Breast epithelium (tissue), 4 donors: ENCODE measurements at regions not wholly inside any gene's neighbourhood (a gene's known extent, or its start where the extent isn't known, plus 50 kb on each side); places are given as distances from the start of the nearest gene placed in this dataset.

Experiments used
- DNase-seq, 2 donors: peaks; one replicate each; pipeline ENCODE4 v3.0.0-alpha.2; 2019; ENCODE audit warnings: low spot score in 2 of 2
- H3K27ac ChIP-seq, 2 donors: fragments of 200-600 bp; sonication (generic) in 1 of 2; one replicate each; pipeline ENCODE4 v1.5.1; 2016 to 2019; ENCODE audit warnings: mild to moderate bottlenecking in 1 of 2
- H3K27me3 ChIP-seq, 2 donors: fragments of 200-600 bp; sonication (generic) in 1 of 2; one replicate each; pipeline versions ENCODE4 v1.5.1 to v1.6.0; 2017 to 2019; ENCODE audit warnings: control low read depth in 1 of 2, mild to moderate bottlenecking in 1 of 2
- H3K36me3 ChIP-seq: fragments of 200-600 bp; one replicate; pipeline ENCODE4 v1.5.1; 2019
- H3K4me1 ChIP-seq, 2 donors: fragments of 200-600 bp; sonication (generic); one replicate each; pipeline ENCODE4 v1.5.1; 2016 to 2019; ENCODE audit warnings: control low read depth in 1 of 2
- H3K4me3 ChIP-seq, 3 donors: fragments of 200-600 bp; sonication (generic); 1 replicate in 2 of 3; 2 replicates in 1 of 3; pipeline ENCODE4 v1.5.1; 2016 to 2019; ENCODE audit warnings: mild to moderate bottlenecking in 3 of 3, moderate library complexity in 2 of 3
- H3K9me3 ChIP-seq, 2 donors: fragments of 200-600 bp; sonication (generic) in 1 of 2; one replicate each; pipeline ENCODE4 v1.5.1; 2016 to 2019; ENCODE audit warnings: control low read depth in 1 of 2
- POLR2A ChIP-seq: fragments of 450-650 bp; IDR thresholded peaks from one replicate; pipeline ENCODE4 v1.6.1; 2016; ENCODE audit warnings: antibody characterized with exemption, mild to moderate bottlenecking, moderate library complexity
- POLR2AphosphoS5 ChIP-seq, 3 donors: sonication (generic); formaldehyde crosslinking; IDR thresholded peaks; one replicate each; pipeline ENCODE4 v1.6.1; 2017; ENCODE audit warnings: antibody characterized with exemption in 3 of 3
- intact Hi-C: fragments of 100-400 bp; cut with DNase I; formaldehyde crosslinking; loops from one replicate; pipeline ENCODE4 v1.15.1; 2023; ENCODE audit warnings: low total_unique reads
- TF ChIP-seq, protein P1 (sequence below), 3 donors: fragments of 450-650 bp; IDR thresholded peaks; one replicate each; pipeline ENCODE4 v1.5.1; 2016 to 2017; ENCODE audit warnings: antibody characterized with exemption in 3 of 3, mild to moderate bottlenecking in 3 of 3, moderate library complexity in 3 of 3

DNA sequence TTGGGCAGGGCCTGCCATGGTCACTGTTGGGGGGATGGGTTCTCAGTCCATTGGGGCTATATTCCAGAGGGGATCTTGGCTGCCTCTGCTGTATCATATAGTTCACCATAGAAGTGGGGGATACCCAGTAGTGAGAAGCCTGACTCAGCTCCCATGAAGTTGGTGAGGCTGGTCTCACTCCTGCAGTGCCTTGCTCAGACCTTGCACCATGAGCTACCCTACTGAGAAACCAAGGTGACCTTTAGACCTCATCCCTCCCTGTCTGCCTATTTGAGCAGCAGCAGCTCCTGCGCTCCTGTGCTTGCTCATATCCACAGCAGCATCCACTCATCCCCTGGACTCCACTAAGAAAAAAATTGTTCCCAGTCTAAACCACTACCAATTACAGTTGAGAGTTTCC, 56.0 kb upstream of the HEY2 start:
- intact Hi-C loops = loop anchor here (10.0 kb wide), 1 partner anchor 1041 kb away; no protein-coding TSS in a partner anchor
- no peak overlapping the region for H3K27ac ChIP-seq
- H3K36me3 ChIP-seq = no peaks in the 10 kb centered on the region
- H3K27me3 ChIP-seq = no peaks in the 10 kb centered on the region
- peaks cover 0 to 6% of the 10 kb centered on the region in 2 donors for H3K9me3 ChIP-seq
- DNase-seq = no peak
- H3K4me1 ChIP-seq = no peaks in the 10 kb centered on the region
- H3K4me3 ChIP-seq = no peak overlapping the region
- TF ChIP-seq POLR2A (no peak), POLR2AphosphoS5 (IDR thresholded peaks at IDR 0.05) (no peak)
- TF ChIP-seq, protein P1, sequence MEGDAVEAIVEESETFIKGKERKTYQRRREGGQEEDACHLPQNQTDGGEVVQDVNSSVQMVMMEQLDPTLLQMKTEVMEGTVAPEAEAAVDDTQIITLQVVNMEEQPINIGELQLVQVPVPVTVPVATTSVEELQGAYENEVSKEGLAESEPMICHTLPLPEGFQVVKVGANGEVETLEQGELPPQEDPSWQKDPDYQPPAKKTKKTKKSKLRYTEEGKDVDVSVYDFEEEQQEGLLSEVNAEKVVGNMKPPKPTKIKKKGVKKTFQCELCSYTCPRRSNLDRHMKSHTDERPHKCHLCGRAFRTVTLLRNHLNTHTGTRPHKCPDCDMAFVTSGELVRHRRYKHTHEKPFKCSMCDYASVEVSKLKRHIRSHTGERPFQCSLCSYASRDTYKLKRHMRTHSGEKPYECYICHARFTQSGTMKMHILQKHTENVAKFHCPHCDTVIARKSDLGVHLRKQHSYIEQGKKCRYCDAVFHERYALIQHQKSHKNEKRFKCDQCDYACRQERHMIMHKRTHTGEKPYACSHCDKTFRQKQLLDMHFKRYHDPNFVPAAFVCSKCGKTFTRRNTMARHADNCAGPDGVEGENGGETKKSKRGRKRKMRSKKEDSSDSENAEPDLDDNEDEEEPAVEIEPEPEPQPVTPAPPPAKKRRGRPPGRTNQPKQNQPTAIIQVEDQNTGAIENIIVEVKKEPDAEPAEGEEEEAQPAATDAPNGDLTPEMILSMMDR (IDR thresholded peaks at IDR 0.05) = no peak

DNA sequence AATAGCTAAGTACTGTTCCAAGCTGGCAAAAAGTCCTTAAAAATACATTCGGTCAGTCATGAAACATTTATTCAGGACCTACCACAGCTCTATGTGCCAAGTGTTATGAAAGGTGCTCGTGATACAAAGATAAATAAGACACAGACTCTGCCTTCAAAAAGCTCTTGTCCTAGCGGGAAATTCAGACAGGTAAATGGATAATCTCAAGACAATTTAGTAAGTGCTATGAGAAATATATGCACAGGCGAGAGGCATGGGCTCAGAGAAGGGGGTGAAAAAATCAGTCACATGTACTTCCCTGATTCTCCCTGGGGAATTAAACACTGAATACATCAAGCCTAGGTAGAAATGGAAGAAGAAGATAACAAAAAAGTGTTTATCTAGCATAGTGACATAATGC, 49.8 kb upstream of the HEY2 start:
- Histone ChIP-seq H3K27ac (no peak overlapping the region), H3K4me3 (no peak overlapping the region)
- intact Hi-C loops = loop anchor here (10.0 kb wide), 1 partner anchor 1035 kb away; no protein-coding TSS in a partner anchor

More for the DNA sequence above, 49.8 kb upstream of the HEY2 start:
- H3K36me3 ChIP-seq = no peaks in the 10 kb centered on the region
- H3K4me1 ChIP-seq = no peaks in the 10 kb centered on the region
- H3K9me3 ChIP-seq = no peaks in the 10 kb centered on the region
- TF ChIP-seq POLR2AphosphoS5 (IDR thresholded peaks at IDR 0.05) = no peak
- TF ChIP-seq, protein P1 (IDR thresholded peaks at IDR 0.05) = no peak
- TF ChIP-seq POLR2A = no peak
- no peak for DNase-seq
- H3K27me3 ChIP-seq = no peaks in the 10 kb centered on the region
